ENCODE measurements at regions not wholly inside any gene's neighbourhood (a gene's known extent, or its start where the extent isn't known, plus 50 kb on each side); places are given as distances from the start of the nearest gene placed in this dataset.

GRCh38 chrX:3811331-3812311 lies 98.2 kb upstream of the PRKX start:
- Histone ChIP-seq H3K9me3 (replicated peaks; ENCODE audit: control insufficient read depth, insufficient read depth, low read length) (no peaks in the 10 kb centered on the region), H4K20me1 (ENCODE audit: control insufficient read depth, insufficient read depth) (no peaks in the 10 kb centered on the region), H3K36me3 (ENCODE audit: control insufficient read depth in 2 of 2, insufficient read depth in 2 of 2, low read length in 1 of 2) (no peaks in the 10 kb centered on the region), H3K9ac (ENCODE audit: control insufficient read depth, insufficient read depth, low read length) (no peak overlapping the region), H2AFZ (ENCODE audit: control insufficient read depth, low read depth, low read length) (peak overlapping the region; percentile 17; the same call in 1 of the 2 replicates), H3K4me1 (ENCODE audit: control insufficient read depth, insufficient read depth, low read length) (peaks cover 24% of the 10 kb centered on the region), H3K4me3 (no peak overlapping the region; the same call in 1 of the 2 replicates), H3K79me2 (ENCODE audit: control insufficient read depth, insufficient read depth, low read length) (peaks cover 5% of the 10 kb centered on the region), H3K27ac (ENCODE audit: control insufficient read depth, insufficient read depth) (peak overlapping the region; percentile 39), H3K4me2 (ENCODE audit: control insufficient read depth, insufficient read depth) (peak overlapping the region; percentile 69), H3K27me3 (replicated peaks in 1 of 2; ENCODE audit: control insufficient read depth in 2 of 2, insufficient read depth in 2 of 2, low read length in 1 of 2) (0 out of 4 replicates have a peak, but pooled peaks cover under 1 to 2% of the 10 kb centered on the region in 2 experiments)
- ChIA-PET SMC1A (ENCODE audit: uncharacterized antibody, unreplicated experiment) (interaction anchor here (0.7 to 1.5 kb wide), 12 partner anchors 8 to 173 kb away, joined by 3 to 24 read pairs (median 4); partner anchors contain the start of gene PRKX), RAD21 (ENCODE audit: unreplicated experiment) (interaction anchor here (0.6 to 1.8 kb wide), 9 partner anchors 10 to 930 kb away, joined by 3 to 34 read pairs (median 3); no protein-coding TSS in a partner anchor), POLR2A (interaction anchor here (0.5 kb wide), 1 partner anchor 163 kb away, joined by 3 read pairs; no protein-coding TSS in a partner anchor), CTCF (interaction anchor here (0.6 to 1.5 kb wide), 21 partner anchors 10 to 776 kb away, joined by 3 to 44 read pairs (median 5); no protein-coding TSS in a partner anchor)
- peak; percentile 90 for FAIRE-seq
- intact Hi-C loops (cut with micrococcal nuclease; ENCODE audit: unreplicated experiment) (loop anchor here (1.0 to 5.0 kb wide), 4 partner anchors 98 to 777 kb away; partner anchors contain the start of gene PRKX), in situ Hi-C loops (cut with MboI) (loop anchor here (5.0 to 25.0 kb wide), 5 partner anchors 99 to 1851 kb away; partner anchors contain the start of genes ARSF and PRKX)
- peak; percentile 22 for ATAC-seq
- WGBS (ENCODE audit: insufficient coverage, insufficient replicate concordance, low lambda C conversion rate, missing lambda C conversion rate), result 15% methylated on average over 14 of the region's 16 CpGs
- BruUV-seq (replicated peaks), result no TSS peak
- DNase-seq (ENCODE audit: low read depth, low spot score), result peak; percentile 84
- no peak for TF ChIP-seq SRF (IDR thresholded peaks at IDR 0.05; ENCODE audit: low read depth in 2 of 2, low read length in 2 of 2)
- TF ChIP-seq BCL11A (IDR thresholded peaks at IDR 0.05; ENCODE audit: low read depth, low read length), result peak; percentile 66; the same call in 1 of the 2 replicates
- no peak; the same call in 1 of the 2 replicates for TF ChIP-seq ZNF217 (IDR thresholded peaks at IDR 0.05)
- no peak for TF ChIP-seq ATF3 (IDR thresholded peaks at IDR 0.05; ENCODE audit: borderline replicate concordance, extremely low read depth, low read depth, low read length)
- no peak; the same call in 1 of the 2 replicates for TF ChIP-seq CREB1 (IDR thresholded peaks at IDR 0.05; ENCODE audit: low read depth)
- TF ChIP-seq BCLAF1 (IDR thresholded peaks at IDR 0.05), result no peak
- TF ChIP-seq ZBTB11 (CRISPR knock-in tag; IDR thresholded peaks at IDR 0.05), result no peak
- TF ChIP-seq MXI1 (IDR thresholded peaks at IDR 0.05; ENCODE audit: low read depth, low read length), result no peak
- TF ChIP-seq TCF7 (IDR thresholded peaks at IDR 0.05; ENCODE audit: borderline replicate concordance), result no peak
- peak; percentile 88 for TF ChIP-seq RELB (IDR thresholded peaks at IDR 0.05; ENCODE audit: low read depth)

Data from GM12878 (cell line).